ENCODE measurements at regions not wholly inside any gene's neighbourhood (a gene's known extent, or its start where the extent isn't known, plus 50 kb on each side); places are given as distances from the start of the nearest gene placed in this dataset.

DNA sequence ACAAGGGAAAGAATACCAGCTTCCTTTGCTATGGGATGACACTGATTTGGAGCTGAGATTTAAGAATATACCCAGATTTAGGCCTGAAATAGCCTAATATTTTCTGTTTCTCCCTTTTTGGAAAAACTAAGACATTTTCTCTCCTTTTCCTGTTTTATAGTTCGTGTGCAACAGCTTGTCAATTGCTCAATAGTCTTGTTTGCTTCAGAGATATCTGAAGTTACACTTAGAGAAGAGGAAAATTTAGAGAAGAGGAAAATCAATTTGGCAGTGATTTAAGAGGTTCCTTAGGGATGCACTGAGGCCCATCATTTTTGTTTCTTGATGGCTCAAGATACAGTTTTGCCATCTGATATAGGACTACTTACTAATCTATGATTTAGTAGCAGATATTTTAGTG, 398.6 kb downstream of the RFPL4B start:
- DNase-seq = no peak

DNA sequence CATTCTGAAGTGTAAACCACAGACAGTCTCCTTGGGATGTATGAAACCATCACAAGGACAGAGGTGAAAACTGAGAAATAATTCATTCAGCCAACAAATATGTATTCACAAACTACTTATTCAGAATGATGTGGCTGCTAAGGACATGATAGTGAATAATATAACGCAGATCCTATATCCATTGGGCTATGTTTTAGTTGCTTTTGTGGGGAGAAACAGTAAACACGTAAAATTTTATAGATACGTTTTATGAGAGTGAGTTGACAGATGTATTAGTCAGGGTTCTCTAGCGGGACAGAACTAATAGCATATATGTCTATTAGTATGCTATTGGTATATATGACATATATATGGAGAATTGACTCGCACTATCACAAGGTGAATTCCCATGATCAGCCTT, 402.5 kb downstream of the RFPL4B start:
- no peak for DNase-seq

DNA sequence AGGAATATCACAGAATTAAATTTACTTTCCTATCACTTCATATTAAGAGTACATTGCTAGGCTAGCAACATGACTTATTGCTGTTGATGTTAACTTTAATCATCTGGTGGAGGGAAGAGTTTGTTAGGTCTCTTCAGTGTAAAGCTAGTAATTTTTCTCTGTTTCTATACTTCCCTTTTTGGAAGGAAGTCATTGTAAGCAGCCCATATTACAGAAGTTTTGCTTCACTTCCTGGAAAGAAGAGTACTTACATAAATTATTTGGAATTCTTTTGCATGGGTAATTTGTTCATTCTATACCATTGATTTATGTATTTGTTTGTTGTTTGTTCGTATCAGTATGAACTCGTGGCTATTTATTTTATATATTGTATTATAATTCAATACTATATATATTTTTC, 405.2 kb downstream of the RFPL4B start:
- no peak for DNase-seq

DNA sequence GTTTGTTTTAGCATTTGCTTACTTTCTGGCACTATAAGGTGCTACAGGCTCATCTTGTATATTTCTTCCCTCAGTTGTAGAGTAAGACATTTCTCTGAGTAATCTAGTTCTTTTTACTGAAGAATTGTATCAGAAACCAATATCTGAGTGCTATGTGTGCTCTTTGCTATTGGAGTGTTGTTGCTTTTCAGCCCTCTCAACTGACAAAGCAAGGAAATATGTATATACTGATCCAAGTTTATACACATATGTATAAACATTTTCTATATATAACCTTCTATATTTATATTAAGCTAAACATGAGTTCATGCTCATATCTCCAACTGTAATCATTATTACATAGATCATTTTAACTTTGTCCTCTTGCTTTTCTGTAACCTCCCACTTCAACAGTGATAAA, 405.7 kb downstream of the RFPL4B start:
- no peak for DNase-seq

DNA sequence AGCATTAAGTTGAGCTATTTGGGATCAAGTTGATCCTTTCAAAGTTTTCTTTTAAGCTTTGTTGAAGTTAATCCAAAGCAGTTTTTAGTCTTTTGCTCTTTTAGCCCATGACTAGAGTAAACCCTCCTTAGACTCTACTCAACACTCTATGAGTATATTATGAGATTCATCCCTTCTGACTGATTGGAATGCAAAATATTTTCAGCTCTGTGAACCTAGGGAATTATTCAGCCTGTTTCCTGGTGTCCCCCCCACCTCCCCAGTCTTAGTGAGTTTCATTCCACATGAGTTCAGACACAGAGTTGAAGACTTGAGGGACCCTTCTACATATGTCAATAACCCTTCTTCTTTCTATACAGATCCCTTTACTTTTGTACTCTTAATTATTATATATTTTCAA, 413.7 kb downstream of the RFPL4B start:
- DNase-seq = no peak

DNA sequence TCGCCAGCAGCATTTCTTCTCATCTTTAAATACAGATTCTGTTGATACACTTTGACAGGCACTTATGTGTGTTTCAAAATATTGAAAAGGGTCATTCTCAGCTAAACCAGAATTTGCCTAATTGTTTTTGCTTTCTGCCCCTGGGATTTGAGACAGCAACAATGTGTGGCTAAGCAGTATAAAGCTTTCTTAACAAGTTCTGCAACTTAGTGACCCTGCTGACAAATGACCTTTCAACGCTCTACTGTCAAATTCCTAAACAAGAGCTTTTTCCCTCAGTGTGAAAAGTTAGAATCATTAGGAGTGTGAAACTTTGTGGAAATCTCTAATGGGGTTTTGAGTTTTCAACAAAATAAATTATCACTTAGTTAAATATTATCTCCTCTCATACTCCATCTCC, 414.6 kb downstream of the RFPL4B start:
- no peak for DNase-seq

DNA sequence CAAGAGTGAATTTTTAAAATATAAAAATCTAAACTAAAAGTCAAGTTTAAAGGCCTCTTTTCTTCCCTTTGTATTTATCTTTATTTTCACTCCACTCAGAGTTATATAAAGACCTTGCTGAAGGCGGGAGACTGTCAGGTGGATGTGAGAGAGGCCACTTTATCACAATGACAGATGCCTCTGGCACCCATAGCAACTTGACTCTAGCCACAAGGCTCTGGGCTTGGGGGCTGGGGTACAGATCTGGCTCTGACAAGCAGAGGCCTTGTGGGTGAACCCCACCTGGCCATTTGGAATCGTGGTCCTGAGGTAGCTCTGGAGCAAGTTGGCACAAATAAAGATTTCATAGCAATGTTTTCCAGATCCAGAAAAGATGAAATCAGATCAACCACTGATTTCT, 417.2 kb downstream of the RFPL4B start:
- DNase-seq = no peak

DNA sequence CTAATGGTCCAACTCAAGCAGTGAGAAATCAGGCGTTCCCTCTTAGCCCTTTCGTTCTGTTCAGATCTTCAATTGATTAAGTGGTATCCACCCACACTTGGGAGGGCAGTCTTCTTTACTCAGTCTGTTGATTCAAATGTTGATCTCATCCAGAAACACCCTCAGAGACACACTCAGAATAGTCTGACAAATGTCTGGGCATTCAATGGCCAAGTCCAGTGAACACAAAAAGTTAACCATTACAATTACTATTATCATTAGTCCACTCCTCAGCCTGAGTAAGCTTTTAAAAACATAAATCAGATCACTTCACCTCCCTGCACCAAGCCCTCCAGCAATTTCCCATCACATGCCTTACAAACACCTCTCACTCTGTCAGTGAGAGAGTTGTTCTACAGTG, 423.2 kb downstream of the RFPL4B start:
- no peak for DNase-seq

DNA sequence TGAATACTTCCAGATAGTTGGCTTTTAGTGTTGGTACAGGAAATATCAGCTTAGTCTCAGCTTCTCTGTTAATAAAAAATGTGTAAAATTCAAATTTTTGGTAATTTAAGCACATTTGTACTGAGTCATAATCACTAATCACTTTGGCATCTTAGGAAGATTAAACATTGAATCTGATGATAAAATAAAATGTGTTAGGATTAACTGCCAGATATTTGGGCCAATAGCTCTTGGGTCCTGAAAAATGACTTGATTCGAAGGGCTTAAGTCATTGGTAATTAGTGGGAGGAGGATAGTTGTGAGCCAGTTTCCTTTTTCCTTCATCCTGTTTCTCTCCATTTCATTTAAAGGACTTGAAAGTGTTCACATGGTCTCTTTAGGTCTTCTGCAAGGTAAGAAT, 426.1 kb downstream of the RFPL4B start:
- no peak for DNase-seq

DNA sequence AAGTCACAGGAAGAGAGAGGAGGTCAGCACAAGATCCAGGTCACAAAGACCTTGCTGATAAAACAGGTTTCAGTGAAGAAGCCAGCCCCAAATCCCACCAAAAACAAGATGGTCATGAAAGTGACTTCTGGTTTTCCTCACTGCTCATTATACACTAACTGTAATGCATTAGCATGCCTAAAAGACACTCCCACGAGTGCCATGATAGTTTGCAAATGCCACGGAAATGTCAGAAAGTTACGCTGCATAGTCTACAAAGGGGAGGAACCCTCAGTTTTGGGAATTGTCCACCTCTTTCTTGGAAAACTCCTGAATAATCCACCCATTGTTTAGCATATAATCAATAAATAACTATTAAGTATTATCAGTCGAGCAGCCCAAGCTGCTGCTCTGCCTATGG, 427.2 kb downstream of the RFPL4B start:
- DNase-seq = no peak

DNA sequence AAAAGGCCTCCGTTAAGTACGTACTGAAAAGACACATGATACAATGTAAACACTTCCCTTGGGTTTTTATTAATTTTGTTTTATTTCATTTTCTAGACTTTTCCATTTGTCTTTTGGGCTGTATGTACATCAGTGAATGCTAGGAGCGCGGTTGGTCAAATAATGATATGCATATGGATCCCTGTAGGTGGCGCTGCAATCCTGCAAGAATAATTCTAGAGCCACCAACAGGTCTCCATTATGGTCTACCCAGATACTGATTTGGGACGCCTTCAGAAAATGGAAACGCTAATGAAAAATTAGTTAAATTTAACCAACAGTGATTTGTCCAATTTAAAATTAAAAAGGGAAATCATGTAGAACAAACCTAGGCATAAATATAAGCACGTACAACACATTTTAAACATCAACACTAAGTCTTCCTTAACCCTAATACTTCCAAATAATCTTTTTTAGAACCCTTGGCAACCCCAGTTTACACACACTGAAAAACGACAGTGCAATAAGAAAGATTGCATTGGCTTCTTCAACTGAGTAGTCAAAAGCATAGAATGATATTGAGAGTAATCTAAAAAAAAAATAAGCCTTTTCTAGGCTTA, 433.5 kb downstream of the RFPL4B start:
- peak; percentile 9 for DNase-seq

DNA sequence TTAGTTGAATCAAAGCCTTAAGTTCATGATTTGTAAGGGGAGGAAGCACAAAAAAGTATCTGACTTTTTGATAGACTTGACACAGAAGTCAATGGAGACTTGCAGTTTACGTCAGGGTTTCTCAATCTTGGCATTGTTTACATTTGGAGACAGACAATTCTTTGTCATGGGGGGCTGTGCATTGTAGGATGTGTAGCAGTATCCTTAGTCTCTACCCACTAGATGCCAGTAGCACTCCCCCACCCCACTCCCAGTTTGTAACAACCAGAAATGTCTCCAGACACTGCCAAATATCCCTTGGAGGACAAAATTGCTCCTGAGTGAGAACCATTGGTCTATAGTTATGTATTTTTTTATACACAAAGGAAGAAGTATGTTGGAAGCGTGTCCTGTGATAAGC, 434.1 kb downstream of the RFPL4B start:
- DNase-seq = no peak

DNA sequence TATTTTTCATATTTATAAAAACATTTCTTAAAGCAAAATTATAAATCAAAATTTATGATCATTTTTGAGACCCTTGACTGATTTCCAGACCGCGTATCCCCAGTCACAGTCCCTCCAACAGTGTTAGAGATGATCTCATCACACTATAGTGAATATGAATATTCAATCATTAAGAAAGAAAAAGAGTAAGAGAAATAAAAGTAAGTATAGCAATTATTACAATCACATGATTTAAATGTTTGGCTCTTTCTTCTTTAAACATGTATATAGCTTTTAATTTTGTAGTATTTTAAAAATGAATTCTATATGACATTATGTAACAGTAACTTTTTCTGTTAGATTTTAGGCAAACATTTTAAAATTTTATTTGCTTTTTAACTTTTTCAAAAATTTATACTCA, 438.3 kb downstream of the RFPL4B start:
- DNase-seq = no peak

DNA sequence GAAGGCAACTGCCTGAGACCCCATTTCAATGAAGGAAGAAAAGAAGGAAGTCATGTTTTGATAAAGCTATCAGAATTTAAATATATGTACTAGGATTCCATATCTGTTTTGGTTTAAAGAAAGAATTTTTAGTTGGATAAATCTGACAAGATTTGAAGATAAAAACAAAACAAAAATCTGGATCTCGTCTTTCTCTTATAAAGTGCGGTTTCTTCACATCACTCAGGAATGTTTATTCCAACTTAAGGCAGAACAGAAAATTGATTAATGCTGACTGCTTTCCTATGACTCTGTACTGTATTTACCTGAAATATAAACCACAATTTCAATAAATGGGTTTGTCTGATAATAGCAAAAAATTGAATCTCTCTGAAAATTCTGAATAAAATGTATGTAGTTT, 439.7 kb downstream of the RFPL4B start:
- DNase-seq = no peak

DNA sequence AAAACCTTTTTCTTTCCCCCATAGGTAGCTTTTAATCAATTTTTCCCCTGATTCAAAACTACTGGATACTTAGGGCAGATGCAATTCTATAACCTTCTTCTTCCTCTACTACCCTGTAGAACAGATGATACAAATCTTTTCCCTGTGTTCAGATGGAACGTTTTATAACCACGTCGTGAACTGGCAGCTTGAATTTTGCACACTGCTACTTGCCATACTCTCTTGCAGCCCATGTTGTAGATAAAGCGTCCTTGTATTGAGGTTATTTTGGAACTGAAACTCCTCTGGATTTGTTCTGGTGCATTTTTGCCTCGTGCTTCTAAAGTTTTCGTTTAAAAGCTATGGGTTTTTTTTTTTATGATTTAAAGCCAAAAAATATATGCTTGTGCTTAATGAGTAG, 440.2 kb downstream of the RFPL4B start:
- DNase-seq = no peak

DNA sequence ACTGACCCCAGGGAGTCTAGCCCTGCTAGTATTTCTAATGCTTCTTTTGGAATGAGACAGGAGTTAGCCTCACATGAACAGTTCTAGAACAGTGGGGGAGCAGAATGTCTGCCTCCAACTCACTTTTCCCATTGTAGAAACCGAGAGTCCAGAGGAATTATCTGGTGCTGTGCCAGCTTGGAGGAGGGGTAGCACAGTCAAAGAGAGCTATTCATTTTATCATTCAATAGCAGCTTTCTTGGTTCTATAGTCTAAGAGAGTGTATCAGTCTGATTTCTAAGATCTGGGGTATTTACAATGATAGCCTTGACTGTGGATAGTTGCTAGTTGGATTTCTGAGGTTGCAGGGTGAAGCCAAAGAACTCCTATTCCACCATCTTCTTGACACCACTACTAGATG, 448.2 kb downstream of the RFPL4B start:
- DNase-seq = no peak

DNA sequence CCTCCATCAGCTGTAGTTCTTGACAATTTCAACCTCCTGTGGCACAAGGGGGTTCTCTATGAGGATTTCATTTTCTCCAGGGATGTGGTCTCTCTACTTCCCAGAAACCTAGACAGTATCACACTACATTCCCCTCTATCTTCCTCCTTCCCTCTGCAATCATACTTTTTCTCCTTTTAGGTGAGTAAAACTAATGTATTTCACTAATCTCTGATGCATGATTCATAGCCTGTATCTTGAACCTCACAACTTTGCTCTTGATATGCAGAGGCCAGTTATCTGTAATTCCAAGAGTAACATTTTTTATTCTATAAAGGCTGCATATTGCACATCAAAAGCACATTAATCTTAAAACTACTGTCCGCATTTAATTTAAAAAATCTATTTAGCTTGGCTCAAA, 449.6 kb downstream of the RFPL4B start:
- DNase-seq = no peak

DNA sequence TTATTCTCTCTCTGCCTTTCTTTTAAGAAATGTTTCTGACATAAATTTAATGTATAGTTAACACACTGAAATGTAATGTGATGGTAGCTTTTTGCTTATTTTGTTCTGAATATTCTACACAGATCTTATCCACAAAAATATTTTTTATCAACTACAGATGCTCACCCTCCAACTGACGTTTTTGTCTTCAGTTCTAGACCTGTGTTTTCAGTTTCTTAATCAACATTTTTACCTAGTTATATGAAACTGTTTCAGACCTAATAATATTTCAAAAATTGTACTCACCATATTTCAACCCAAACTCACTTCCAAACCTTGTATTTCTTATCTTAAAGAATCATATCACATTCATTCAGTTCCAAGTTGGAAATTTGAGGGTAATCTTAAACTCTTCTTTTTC, 452.8 kb downstream of the RFPL4B start:
- no peak for DNase-seq

DNA sequence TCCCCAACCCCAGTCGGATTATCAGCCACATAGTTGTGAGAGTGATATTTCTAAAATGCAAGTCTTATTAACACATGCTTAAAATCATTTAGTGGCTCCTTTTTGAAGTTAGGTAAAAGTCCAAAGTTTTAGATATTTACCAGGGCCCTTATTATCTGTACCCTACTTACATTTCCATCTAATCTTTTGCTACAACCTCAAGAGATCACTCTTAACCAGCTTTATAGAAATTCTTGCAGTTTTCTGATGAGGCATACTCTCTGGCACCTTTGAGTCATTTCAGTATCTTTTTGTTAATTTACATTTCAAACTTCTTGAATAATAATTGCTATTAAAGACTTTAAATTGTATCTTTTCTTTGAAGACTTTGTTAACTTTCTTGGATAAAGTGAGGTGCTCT, 453.3 kb downstream of the RFPL4B start:
- DNase-seq = no peak

DNA sequence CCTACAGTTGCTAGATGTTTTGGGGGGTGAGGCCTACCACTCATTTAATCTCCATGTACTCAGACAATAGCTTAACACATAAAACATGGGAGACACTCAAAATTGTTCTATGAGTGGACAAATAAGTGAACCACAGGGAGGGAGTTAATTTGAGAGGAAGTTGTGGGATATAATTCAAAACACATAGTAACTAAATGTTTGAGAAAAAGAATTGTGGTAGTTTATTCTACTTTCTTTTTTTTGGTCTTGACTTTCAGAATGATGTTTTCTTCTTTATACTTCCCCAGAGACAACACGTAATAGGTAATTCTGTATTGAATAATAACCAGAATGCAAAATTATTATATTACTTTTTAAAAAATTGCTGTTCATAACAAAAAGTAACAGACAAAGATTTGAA, 453.8 kb downstream of the RFPL4B start:
- no peak for DNase-seq

DNA sequence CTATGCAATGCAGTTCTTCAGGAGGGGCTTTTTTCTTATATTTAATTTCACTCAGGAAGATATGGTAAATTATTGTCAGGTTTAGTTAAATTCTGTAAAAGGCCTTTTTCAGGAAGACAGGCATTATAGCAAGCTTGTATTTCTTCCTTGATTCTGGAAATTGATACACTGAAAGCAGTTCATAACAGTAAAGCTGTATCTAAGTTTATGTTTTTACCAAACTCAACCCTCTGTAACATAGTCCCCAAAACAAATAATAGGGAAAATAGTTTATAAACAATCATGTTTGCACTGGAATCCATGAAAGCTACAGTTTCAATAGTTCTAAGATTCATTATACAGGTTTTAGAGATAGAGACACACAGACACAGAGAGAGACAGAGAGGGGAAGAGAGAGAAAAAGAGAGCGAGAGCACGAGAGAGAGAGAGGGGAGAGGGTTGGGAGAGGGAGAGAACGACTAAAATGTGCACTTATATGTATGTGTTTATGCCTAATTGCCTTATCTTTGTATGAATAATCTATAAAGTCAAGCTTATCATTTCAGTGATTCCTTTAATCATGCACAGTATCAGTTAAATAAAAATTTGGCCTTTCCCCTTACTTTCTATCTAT, 454.4 kb downstream of the RFPL4B start:
- no peak for DNase-seq

DNA sequence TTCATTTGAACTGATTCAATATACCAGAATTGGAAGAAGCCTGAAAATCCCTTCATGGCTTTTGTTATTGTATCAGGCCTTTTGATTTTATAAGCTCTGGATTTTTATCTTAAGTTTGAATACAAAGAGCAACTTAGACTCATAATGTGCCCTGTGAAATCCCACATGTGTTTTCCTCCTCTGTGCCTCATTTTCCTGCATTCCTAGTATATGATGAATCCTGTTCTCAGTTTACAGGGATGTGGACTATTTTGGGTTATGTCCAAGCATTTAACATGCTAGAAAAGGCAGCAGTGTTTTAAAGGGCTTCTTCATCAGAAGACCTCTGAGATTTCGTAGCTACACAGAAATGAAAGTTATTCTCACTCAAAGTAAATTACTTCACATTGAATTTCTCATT, 455.0 kb downstream of the RFPL4B start:
- no peak for DNase-seq

DNA sequence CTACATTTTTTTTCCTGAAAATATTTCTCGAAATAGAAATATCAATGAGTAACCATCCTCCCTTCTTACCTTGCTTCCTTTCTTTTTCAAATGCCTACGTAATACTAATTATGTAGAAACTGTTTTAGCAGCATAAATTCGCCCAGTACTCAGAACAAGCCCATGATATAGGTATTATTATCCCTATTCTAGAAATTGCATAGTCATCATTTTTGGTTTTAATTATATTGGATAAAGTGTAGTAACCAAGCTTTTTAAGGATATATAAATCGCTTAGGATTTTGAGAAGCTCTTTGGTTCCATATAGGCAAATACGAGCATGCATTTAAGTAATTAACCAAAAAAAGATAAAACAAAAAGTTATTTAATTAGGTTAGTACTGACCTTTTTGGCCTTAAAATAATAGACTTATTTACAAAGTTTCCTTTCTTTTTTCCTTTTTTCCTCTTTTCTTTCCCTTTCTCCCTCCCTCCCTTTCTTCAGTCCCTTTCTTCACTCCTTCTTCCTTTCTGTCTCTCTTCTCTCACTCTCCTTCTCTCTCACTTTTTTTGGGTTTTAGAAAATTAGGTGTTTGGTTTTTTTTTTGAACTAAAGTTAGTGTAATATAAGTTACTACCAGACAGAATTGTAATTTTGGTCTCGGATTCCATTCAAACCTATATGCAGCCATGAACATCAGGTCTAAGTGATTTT, 457.7 kb downstream of the RFPL4B start:
- DNase-seq = no peak

DNA sequence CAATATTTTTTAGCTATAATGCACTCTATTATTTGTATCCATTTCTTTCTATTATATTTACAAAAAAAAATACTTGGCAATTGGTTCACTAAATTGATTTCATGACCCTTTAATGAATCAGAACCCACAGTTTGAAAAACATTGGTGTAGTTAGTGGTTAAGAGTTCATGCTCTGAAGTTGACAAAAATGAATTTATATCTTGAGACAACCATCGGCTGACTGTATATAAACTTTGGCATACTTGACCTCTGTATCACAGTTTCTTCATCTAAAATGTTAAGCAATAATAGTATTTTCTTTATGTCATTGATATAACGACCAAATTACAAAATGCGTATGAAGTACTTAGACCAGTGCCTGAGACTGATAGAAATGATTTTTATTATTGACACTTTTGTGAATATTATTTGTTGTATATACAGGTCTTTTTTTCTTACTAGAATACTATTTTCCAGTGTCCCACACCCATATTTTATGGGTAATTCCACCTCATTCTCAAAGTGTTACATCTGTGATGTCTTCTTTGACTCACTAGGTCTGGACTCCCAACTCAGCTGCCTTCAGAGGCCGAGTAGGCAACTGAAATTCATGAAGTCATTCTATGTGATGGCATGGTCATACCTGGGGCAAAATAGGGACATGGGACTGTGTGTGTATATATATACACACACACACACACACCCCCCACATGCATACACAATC, 459.2 kb downstream of the RFPL4B start:
- no peak for DNase-seq

All from DMS 273 treated with DMSO at 0.1 percent for 48 hours (cell line).